Esophagus muscularis mucosa (tissue), 3 donors: ENCODE measurements at regions not wholly inside any gene's neighbourhood (a gene's known extent, or its start where the extent isn't known, plus 50 kb on each side); places are given as distances from the start of the nearest gene placed in this dataset.

ENCODE experiments used
- CTCF ChIP-seq, 3 experiments: fragments of 200-600 bp in 2 of 3; fragments of 450-650 bp in 1 of 3; sonication (generic) in 2 of 3; IDR thresholded peaks; one replicate each; pipeline ENCODE4 v1.5.1; 2017 to 2019; ENCODE audit warnings: antibody characterized with exemption in 3 of 3, mild to moderate bottlenecking in 2 of 3, moderate library complexity in 1 of 3
- POLR2AphosphoS5 ChIP-seq, 2 donors: sonication (generic); formaldehyde crosslinking; IDR thresholded peaks; one replicate each; pipeline ENCODE4 v1.6.1; 2017; ENCODE audit warnings: antibody characterized with exemption in 2 of 2

- TF ChIP-seq CTCF (IDR thresholded peaks at IDR 0.05) (no peak), POLR2AphosphoS5 (IDR thresholded peaks at IDR 0.05) (no peak)
Measured at GRCh38 chr4:132526652-132527051, 622.4 kb upstream of the PCDH10 start.
